WTC11 (cell line): ENCODE measurements at regions not wholly inside any gene's neighbourhood (a gene's known extent, or its start where the extent isn't known, plus 50 kb on each side); places are given as distances from the start of the nearest gene placed in this dataset.

ENCODE experiments used
- ATAC-seq: fragments of 200-7000 bp; cut with Tn5 transposase; 2 replicates; pipeline ENCODE4 v1.10.0; 2021; ENCODE audit warnings: mild to moderate bottlenecking, moderate library complexity
- CTCF ChIA-PET: fragments of 300-600 bp; sonication (Branson Sonifier 250); formaldehyde crosslinking; loops from one replicate; lab custom pipeline; 2021; ENCODE audit warnings: antibody characterized with exemption; lab: Charles Lee
- POLR2A ChIA-PET: fragments of 350-600 bp; sonication (Branson Sonifier 250); formaldehyde crosslinking; loops from one replicate; lab custom pipeline; 2021; ENCODE audit warnings: antibody characterized with exemption; lab: Charles Lee
- DNase-seq: peaks from one replicate; pipeline ENCODE4 v3.0.0; 2021; ENCODE audit warnings: low spot score
- H3K27ac Mint-ChIP-seq: 2 replicates; pipeline ENCODE4 v1.8.0; 2021; ENCODE audit warnings: mixed read lengths
- H3K27me3 Mint-ChIP-seq: 2 replicates; pipeline ENCODE4 v1.8.0; 2021; ENCODE audit warnings: low read depth, mild to moderate bottlenecking, moderate library complexity, mixed read lengths
- H3K36me3 Mint-ChIP-seq: 2 replicates; pipeline ENCODE4 v1.8.0; 2021; ENCODE audit warnings: mixed read lengths
- H3K4me1 Mint-ChIP-seq: 2 replicates; pipeline ENCODE4 v1.8.0; 2022; ENCODE audit warnings: mixed read lengths
- H3K4me3 Mint-ChIP-seq: 2 replicates; pipeline ENCODE4 v1.8.0; 2021; ENCODE audit warnings: mild to moderate bottlenecking, moderate library complexity, mixed read lengths
- H3K9me3 Mint-ChIP-seq: 2 replicates; pipeline ENCODE4 v1.8.0; 2021; ENCODE audit warnings: mixed read lengths
- AR ChIP-seq: fragments of 250-450 bp; sonication (Bioruptor Pico); IDR thresholded peaks from 2 replicates; pipeline ENCODE4 v1.9.0; 2021; ENCODE audit warnings: mild to moderate bottlenecking
- ATF1 ChIP-seq: sonication (generic); formaldehyde crosslinking; IDR thresholded peaks from 2 replicates; pipeline ENCODE4 v1.8.1; 2023; ENCODE audit warnings: mild to moderate bottlenecking, moderate library complexity, missing genetic modification reagents
- CREM ChIP-seq: sonication (generic); formaldehyde crosslinking; IDR thresholded peaks from 2 replicates; pipeline ENCODE4 v1.8.1; 2022; ENCODE audit warnings: mild to moderate bottlenecking, missing genetic modification reagents, moderate library complexity
- ETV6 ChIP-seq: sonication (generic); formaldehyde crosslinking; IDR thresholded peaks from 2 replicates; pipeline ENCODE4 v1.8.1; 2022; ENCODE audit warnings: mild to moderate bottlenecking, missing genetic modification reagents
- GRHL2 ChIP-seq: fragments of 250-450 bp; sonication (Bioruptor Pico); IDR thresholded peaks from 2 replicates; pipeline ENCODE4 v1.8.0; 2022; ENCODE audit warnings: mild to moderate bottlenecking, moderate library complexity; ENCODE audit not compliant: insufficient replicate concordance, severe bottlenecking
- HMGA2 ChIP-seq: fragments of 250-450 bp; sonication (Bioruptor Pico); IDR thresholded peaks from 2 replicates; pipeline ENCODE4 v1.4.0; 2021; ENCODE audit warnings: mild to moderate bottlenecking, moderate library complexity
- MAX ChIP-seq: sonication (generic); formaldehyde crosslinking; IDR thresholded peaks from 2 replicates; pipeline ENCODE4 v1.8.0; 2022; ENCODE audit warnings: mild to moderate bottlenecking, missing genetic modification reagents
- NFATC4 ChIP-seq: fragments of 250-450 bp; sonication (Bioruptor Pico); IDR thresholded peaks from 2 replicates; pipeline ENCODE4 v1.9.0; 2021; ENCODE audit warnings: mild to moderate bottlenecking
- NFYB ChIP-seq: sonication (generic); formaldehyde crosslinking; conservative IDR thresholded peaks from 2 replicates; pipeline ENCODE4 v1.8.0; 2022; ENCODE audit warnings: low read depth, missing genetic modification reagents
- ZNF121 ChIP-seq: sonication (generic); formaldehyde crosslinking; IDR thresholded peaks from 2 replicates; pipeline ENCODE4 v1.8.0; 2023; ENCODE audit warnings: missing genetic modification reagents
- ZNF263 ChIP-seq: sonication (generic); formaldehyde crosslinking; IDR thresholded peaks from 2 replicates; pipeline ENCODE4 v1.8.1; 2022; ENCODE audit warnings: low read depth, mild to moderate bottlenecking, moderate library complexity, missing genetic modification reagents
- ZNF396 ChIP-seq: fragments of 250-450 bp; sonication (Bioruptor Pico); IDR thresholded peaks from 2 replicates; pipeline ENCODE4 v1.8.0; 2021; ENCODE audit warnings: mild to moderate bottlenecking, moderate library complexity, borderline replicate concordance
- ZNF671 ChIP-seq: fragments of 250-450 bp; sonication (Bioruptor Pico); IDR thresholded peaks from 2 replicates; pipeline ENCODE4 v1.8.0; 2021; ENCODE audit warnings: mild to moderate bottlenecking
- TF ChIP-seq, protein P1 (sequence below): sonication (generic); formaldehyde crosslinking; IDR thresholded peaks from 2 replicates; pipeline ENCODE4 v1.8.0; 2022; ENCODE audit warnings: missing genetic modification reagents
- TF ChIP-seq, protein P2 (sequence below): sonication (generic); formaldehyde crosslinking; IDR thresholded peaks from 2 replicates; pipeline ENCODE4 v1.8.0; 2023; ENCODE audit warnings: missing genetic modification reagents
- TF ChIP-seq, protein P3 (sequence below): sonication (generic); formaldehyde crosslinking; IDR thresholded peaks from 2 replicates; pipeline ENCODE4 v1.8.1; 2023; ENCODE audit warnings: mild to moderate bottlenecking, missing genetic modification reagents, moderate library complexity
- TF ChIP-seq, protein P4 (sequence below): fragments of 250-450 bp; sonication (Bioruptor Pico); IDR thresholded peaks from 2 replicates; pipeline ENCODE4 v1.9.0; 2021; ENCODE audit warnings: mild to moderate bottlenecking
- TF ChIP-seq, protein P5 (sequence below): sonication (generic); formaldehyde crosslinking; IDR thresholded peaks from 2 replicates; pipeline ENCODE4 v1.8.0; 2022; ENCODE audit warnings: mild to moderate bottlenecking, missing genetic modification reagents

- DNase-seq (no peak), ATAC-seq (no peak)
- POLR2A ChIA-PET, result no interaction called here
- H3K4me3 Mint-ChIP-seq, result no peak overlapping the region
- no peaks in the 10 kb centered on the region for H3K27me3 Mint-ChIP-seq
- peaks cover 9% of the 10 kb centered on the region for H3K9me3 Mint-ChIP-seq
- H3K36me3 Mint-ChIP-seq, result no peaks in the 10 kb centered on the region
- H3K27ac Mint-ChIP-seq, result no peak overlapping the region
- CTCF ChIA-PET, result no interaction called here
- peaks cover 9% of the 10 kb centered on the region for H3K4me1 Mint-ChIP-seq
- TF ChIP-seq AR (CRISPR knock-in tag) (no peak), NFYB (CRISPR knock-in tag) (no peak), ZNF671 (CRISPR knock-in tag) (no peak), HMGA2 (CRISPR knock-in tag) (no peak), ZNF396 (CRISPR knock-in tag) (no peak), ZNF263 (CRISPR knock-in tag) (no peak), NFATC4 (CRISPR knock-in tag) (no peak)
- TF ChIP-seq, protein P1, sequence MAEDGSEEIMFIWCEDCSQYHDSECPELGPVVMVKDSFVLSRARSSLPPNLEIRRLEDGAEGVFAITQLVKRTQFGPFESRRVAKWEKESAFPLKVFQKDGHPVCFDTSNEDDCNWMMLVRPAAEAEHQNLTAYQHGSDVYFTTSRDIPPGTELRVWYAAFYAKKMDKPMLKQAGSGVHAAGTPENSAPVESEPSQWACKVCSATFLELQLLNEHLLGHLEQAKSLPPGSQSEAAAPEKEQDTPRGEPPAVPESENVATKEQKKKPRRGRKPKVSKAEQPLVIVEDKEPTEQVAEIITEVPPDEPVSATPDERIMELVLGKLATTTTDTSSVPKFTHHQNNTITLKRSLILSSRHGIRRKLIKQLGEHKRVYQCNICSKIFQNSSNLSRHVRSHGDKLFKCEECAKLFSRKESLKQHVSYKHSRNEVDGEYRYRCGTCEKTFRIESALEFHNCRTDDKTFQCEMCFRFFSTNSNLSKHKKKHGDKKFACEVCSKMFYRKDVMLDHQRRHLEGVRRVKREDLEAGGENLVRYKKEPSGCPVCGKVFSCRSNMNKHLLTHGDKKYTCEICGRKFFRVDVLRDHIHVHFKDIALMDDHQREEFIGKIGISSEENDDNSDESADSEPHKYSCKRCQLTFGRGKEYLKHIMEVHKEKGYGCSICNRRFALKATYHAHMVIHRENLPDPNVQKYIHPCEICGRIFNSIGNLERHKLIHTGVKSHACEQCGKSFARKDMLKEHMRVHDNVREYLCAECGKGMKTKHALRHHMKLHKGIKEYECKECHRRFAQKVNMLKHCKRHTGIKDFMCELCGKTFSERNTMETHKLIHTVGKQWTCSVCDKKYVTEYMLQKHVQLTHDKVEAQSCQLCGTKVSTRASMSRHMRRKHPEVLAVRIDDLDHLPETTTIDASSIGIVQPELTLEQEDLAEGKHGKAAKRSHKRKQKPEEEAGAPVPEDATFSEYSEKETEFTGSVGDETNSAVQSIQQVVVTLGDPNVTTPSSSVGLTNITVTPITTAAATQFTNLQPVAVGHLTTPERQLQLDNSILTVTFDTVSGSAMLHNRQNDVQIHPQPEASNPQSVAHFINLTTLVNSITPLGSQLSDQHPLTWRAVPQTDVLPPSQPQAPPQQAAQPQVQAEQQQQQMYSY (CRISPR knock-in tag), result no peak
- TF ChIP-seq, protein P2, sequence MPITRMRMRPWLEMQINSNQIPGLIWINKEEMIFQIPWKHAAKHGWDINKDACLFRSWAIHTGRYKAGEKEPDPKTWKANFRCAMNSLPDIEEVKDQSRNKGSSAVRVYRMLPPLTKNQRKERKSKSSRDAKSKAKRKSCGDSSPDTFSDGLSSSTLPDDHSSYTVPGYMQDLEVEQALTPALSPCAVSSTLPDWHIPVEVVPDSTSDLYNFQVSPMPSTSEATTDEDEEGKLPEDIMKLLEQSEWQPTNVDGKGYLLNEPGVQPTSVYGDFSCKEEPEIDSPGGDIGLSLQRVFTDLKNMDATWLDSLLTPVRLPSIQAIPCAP (CRISPR knock-in tag), result no peak
- TF ChIP-seq, all 79 proteins: peak for 0
These were observed 1005.9 kb upstream of the ATXN7L3B start for GRCh38 chr12:73531752-73532151.

DNA sequence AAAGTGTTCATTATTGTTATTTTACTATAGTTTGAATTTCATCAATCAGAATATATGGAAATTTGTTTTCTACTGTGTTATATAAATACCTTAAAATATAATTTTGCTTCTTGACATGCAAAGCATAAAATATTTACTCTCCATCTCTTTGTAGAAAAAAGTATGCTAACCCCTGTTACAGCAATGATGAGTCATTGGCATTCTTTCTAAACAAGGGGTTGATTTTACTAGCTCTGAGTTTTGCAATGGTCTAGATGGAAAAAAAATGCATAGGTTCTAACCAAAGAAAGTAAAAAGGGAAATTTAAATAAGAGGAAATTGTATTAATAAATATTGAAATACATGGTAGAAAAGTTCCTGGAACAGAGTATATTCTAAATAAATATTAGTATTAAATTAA, 990.2 kb upstream of the ATXN7L3B start:
- Mint-ChIP-seq H3K27ac (no peak overlapping the region), H3K36me3 (no peaks in the 10 kb centered on the region), H3K4me3 (no peak overlapping the region), H3K4me1 (no peaks in the 10 kb centered on the region; the same call in 1 of the 2 replicates), H3K27me3 (no peaks in the 10 kb centered on the region), H3K9me3 (peaks cover 3% of the 10 kb centered on the region; the same call in 1 of the 2 replicates)
- DNase-seq (no peak), ATAC-seq (no peak)
- TF ChIP-seq GRHL2 (no peak), ZNF121 (CRISPR knock-in tag) (no peak), ETV6 (CRISPR knock-in tag) (no peak), CREM (CRISPR knock-in tag) (no peak), ATF1 (no peak), ZNF263 (CRISPR knock-in tag) (no peak), HMGA2 (CRISPR knock-in tag) (no peak), MAX (CRISPR knock-in tag) (no peak)
- TF ChIP-seq, protein P3, sequence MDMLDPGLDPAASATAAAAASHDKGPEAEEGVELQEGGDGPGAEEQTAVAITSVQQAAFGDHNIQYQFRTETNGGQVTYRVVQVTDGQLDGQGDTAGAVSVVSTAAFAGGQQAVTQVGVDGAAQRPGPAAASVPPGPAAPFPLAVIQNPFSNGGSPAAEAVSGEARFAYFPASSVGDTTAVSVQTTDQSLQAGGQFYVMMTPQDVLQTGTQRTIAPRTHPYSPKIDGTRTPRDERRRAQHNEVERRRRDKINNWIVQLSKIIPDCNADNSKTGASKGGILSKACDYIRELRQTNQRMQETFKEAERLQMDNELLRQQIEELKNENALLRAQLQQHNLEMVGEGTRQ, result no peak
- TF ChIP-seq, protein P4, sequence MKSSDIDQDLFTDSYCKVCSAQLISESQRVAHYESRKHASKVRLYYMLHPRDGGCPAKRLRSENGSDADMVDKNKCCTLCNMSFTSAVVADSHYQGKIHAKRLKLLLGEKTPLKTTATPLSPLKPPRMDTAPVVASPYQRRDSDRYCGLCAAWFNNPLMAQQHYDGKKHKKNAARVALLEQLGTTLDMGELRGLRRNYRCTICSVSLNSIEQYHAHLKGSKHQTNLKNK (CRISPR knock-in tag), result no peak
- TF ChIP-seq, protein P5, sequence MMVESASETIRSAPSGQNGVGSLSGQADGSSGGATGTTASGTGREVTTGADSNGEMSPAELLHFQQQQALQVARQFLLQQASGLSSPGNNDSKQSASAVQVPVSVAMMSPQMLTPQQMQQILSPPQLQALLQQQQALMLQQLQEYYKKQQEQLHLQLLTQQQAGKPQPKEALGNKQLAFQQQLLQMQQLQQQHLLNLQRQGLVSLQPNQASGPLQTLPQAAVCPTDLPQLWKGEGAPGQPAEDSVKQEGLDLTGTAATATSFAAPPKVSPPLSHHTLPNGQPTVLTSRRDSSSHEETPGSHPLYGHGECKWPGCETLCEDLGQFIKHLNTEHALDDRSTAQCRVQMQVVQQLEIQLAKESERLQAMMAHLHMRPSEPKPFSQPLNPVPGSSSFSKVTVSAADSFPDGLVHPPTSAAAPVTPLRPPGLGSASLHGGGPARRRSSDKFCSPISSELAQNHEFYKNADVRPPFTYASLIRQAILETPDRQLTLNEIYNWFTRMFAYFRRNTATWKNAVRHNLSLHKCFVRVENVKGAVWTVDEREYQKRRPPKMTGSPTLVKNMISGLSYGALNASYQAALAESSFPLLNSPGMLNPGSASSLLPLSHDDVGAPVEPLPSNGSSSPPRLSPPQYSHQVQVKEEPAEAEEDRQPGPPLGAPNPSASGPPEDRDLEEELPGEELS (CRISPR knock-in tag), result no peak
- ChIA-PET POLR2A (no interaction called here), CTCF (no interaction called here)
